NOMO-1 treated with DMSO at 0.1 percent for 48 hours (cell line): ENCODE measurements at regions not wholly inside any gene's neighbourhood (a gene's known extent, or its start where the extent isn't known, plus 50 kb on each side); places are given as distances from the start of the nearest gene placed in this dataset.
"Not testable (repeated sequence)": the region's sequence is repeated elsewhere in the genome, so short reads cannot be mapped to it uniquely, and the experiment has no call there.

Source experiments
- DNase-seq: peaks from one replicate; lab custom pipeline; 2025; ENCODE audit not compliant: unreplicated experiment; lab: John Stamatoyannopoulos, UW

GRCh38 chr2:198652461-198652860 is 805.3 kb downstream of the SATB2 start:
- no peak for DNase-seq

GRCh38 chr2:198645816-198646215 is 811.9 kb downstream of the SATB2 start:
- no peak for DNase-seq

- no peak for DNase-seq
Measured at GRCh38 chr2:198641161-198641560, 816.6 kb downstream of the SATB2 start.

DNA sequence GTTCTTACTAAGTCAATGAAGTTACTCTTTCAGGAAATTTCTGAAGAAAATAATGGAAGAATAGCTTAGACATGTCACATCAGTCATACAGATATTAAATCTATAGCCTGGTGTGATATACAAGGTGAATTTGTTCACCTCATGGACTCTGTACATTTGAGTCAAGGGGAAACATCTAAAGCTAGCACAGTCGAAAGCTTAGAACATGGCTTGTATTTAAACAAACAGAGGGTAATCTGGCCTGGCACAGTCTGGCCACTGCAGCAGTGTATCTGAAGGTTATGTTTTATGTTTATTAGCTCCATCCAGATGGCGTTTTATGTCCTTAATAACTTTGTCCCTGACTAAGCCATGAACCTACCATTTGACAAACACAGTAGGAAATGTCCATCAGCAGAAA is 817.3 kb downstream of the SATB2 start:
- no peak for DNase-seq

DNA sequence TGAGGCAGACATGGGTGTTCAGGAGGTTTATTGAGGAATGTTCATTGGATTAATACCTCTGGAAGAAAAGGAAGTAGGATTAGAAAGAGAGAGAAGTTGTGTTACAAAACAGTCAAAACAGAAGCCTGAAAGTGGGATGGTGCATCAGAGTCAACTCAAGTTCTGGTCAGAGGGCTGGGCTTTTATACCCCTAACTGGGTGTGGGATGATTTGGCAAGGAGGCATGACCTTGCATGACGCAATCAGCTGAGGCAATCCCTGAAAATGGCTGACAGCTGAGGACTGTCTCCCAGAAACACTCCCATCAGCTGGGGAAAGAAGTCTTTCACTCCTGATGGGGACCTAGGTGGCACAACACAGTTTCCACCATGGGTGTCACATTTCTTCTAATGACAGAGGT is 818.2 kb downstream of the SATB2 start:
- DNase-seq = no peak

GRCh38 chr2:198638577-198638976 is 819.2 kb downstream of the SATB2 start:
- no peak for DNase-seq

- no peak for DNase-seq
Measured at GRCh38 chr2:198630384-198630783, 826.0 kb downstream of the PLCL1 start.

GRCh38 chr2:198628596-198628995 is 824.2 kb downstream of the PLCL1 start:
- no peak for DNase-seq

- DNase-seq = no peak
Measured at GRCh38 chr2:198622986-198623730, 818.8 kb downstream of the PLCL1 start.

DNA sequence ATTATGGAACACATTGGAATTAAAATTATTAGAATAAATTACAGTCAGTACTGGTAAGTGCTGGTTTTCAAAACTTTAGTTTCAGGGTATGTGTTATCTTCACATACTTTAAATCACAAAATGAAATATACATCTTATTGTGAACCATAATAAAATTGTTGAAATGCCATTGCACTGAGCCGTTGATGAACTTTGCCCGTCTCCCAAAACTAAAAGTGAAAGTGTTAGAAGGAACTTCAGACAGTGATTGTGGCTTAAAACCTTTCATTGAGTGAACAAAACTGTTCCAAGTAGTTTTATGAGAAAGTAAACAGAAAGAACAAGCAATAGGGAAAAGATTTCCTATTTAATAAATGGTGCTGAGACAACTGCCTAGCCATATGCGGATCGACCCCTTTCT is 811.6 kb downstream of the PLCL1 start:
- DNase-seq = peak; percentile 57

- no peak for DNase-seq
Measured at GRCh38 chr2:198611201-198611600, 806.8 kb downstream of the PLCL1 start.

DNA sequence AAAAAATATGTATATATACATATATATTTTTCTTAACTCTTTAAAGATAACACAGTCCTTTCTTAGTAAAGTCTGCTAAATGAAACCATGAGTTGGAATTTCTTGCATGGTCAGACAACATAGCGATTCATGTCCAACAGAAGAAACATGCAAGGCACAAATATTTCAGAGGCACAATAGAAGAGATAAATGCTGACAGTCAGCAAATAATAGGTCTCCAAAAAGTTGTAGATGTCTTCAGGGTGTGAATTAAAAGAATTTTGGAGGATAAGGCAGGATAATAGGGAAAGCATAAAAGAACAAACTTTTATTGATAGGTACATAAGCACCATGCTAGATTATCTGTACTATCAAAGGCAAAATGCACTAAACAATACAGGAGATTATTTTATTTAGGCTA is 800.2 kb downstream of the PLCL1 start:
- DNase-seq = no peak

DNA sequence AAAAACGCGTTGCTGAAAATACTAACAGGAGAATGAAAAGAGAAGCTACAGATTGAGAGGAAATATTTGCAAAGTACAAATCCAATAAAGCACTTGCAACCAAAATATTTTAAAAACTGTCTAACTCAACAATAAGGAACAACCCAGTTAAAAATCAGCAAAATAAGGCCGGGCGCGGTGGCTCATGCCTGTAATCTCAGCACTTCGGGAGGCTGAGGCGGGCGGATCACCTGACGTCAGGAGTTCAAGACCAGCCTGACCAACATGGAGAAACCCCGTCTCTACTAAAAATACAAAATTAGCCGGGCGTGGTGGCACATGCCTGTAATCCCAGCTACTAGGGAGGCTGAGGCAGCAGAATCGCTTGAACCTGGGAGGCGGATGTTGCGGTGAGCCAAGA is 798.6 kb downstream of the PLCL1 start:
- not testable (repeated sequence) for DNase-seq

GRCh38 chr2:198597648-198598047 is 793.3 kb downstream of the PLCL1 start:
- DNase-seq = no peak

GRCh38 chr2:198596985-198597384 is 792.6 kb downstream of the PLCL1 start:
- DNase-seq = no peak

DNA sequence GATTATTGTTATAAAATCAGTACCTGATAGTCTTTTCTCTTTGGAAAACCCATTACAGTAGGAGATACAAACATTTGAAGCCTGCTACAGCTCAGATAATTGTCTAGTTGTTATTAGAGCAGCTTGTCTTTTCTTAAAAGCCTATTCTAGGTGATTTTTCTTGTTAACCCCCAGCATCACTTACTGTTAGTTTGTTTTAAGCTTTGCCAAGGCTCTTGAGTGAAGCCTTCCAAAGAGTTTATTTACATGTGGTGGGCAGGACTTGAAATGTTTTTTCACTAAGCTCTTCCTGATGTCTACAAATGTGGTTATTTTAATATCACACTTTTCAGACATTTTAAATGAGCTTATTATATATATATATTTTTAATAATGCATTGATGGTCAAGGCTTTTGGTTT is 791.3 kb downstream of the PLCL1 start:
- no peak for DNase-seq

DNA sequence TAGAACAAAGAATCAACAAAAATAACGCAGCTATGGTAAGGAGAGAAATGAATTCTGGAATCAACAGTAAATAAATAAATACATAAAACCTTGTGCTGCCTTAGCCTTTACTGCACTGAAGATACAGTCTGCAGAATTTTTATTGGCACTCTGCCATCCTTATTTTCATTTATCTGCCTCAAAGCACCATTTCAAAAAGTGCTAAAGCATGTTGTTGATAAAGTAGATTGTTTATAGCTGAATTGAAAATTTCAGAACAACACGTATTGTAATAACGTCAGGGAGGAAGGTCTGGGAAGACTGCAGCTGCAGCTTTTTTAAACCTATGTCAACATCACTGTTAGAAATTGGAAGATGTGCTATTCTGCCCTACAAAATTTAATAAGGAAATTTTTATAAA is 787.2 kb downstream of the PLCL1 start:
- no peak for DNase-seq

- no peak for DNase-seq
Measured at GRCh38 chr2:198587741-198588140, 783.3 kb downstream of the PLCL1 start.

GRCh38 chr2:198587240-198587639 is 782.8 kb downstream of the PLCL1 start:
- no peak for DNase-seq

GRCh38 chr2:198571393-198571792 is 767.0 kb downstream of the PLCL1 start:
- no peak for DNase-seq

DNA sequence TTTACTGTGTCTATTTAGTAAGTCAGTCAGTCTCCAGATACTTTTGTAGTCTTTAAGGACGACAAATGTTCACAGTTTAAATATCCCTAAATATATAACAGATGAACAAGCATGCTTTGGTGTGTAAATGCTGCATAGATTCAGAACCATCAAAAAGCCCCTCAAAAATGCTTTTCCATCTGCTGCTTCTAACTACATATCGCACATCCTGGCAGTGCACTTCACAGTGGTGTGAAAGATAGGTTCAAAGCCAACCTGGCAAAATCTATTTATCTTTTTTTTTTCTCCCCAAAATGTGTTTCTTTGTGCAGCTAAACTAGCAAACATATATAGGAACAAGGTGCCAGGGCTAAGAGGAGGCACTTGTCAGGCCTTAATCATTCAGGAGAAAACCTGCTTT is 753.8 kb downstream of the PLCL1 start:
- DNase-seq = no peak

- no peak for DNase-seq
Measured at GRCh38 chr2:198546122-198546521, 741.7 kb downstream of the PLCL1 start.

- no peak for DNase-seq
Measured at GRCh38 chr2:198545411-198545810, 741.0 kb downstream of the PLCL1 start.
